ENCODE measurements at regions not wholly inside any gene's neighbourhood (a gene's known extent, or its start where the extent isn't known, plus 50 kb on each side); places are given as distances from the start of the nearest gene placed in this dataset.

- intact Hi-C loops (cut with micrococcal nuclease): no loop called here
- no peaks in the 10 kb centered on the region for H3K9me3 ChIP-seq (ENCODE audit: control extremely low read depth in 1 of 3, control insufficient read depth in 2 of 3, insufficient read depth in 1 of 3, low read length in 2 of 3)
- no peaks in the 10 kb centered on the region for H3K4me1 Mint-ChIP-seq
- no peak overlapping the region for H3K27ac ChIP-seq (ENCODE audit: low read length in 2 of 2)
- H3K9ac ChIP-seq (ENCODE audit: low read length): no peak overlapping the region
- TF ChIP-seq EZH2 (IDR thresholded peaks at IDR 0.05; ENCODE audit: borderline replicate concordance, insufficient read depth, low read depth, low read length, poor library complexity, severe bottlenecking): no peak
- TF ChIP-seq CTCF (IDR thresholded peaks at IDR 0.05): no peak
- no peaks in the 10 kb centered on the region for H3K27me3 Mint-ChIP-seq
- no peak overlapping the region for H3K27ac Mint-ChIP-seq
- H4K20me1 ChIP-seq (ENCODE audit: control insufficient read depth, insufficient read depth, low read length, poor library complexity, severe bottlenecking): no peaks in the 10 kb centered on the region
- ATAC-seq (ENCODE audit: low read depth) (no peak), DNase-seq (no peak)
- no peak overlapping the region for H2AFZ ChIP-seq (ENCODE audit: insufficient read depth, low read depth, low read length, poor library complexity, severe bottlenecking)
- no CpG with 5 or more reads among the region's 1 CpG for WGBS (ENCODE audit: insufficient coverage)
- no peaks in the 10 kb centered on the region for H3K36me3 ChIP-seq (replicated peaks in 1 of 2; ENCODE audit: control extremely low read depth in 1 of 2, control insufficient read depth in 1 of 2, extremely low read depth in 1 of 2, insufficient read depth in 2 of 2, low read length in 1 of 2)
- no peak overlapping the region for H3K4me2 ChIP-seq (replicated peaks; ENCODE audit: low read depth, low read length, poor library complexity, severe bottlenecking)
- no peaks in the 10 kb centered on the region for H3K27me3 ChIP-seq (replicated peaks in 1 of 4; ENCODE audit: control extremely low read depth in 1 of 4, control insufficient read depth in 3 of 4, insufficient read depth in 4 of 4, low read length in 3 of 4)
- H3K4me1 ChIP-seq (ENCODE audit: control insufficient read depth in 2 of 2, insufficient read depth in 2 of 2, low read length in 2 of 2): no peaks in the 10 kb centered on the region
- H3K9me3 Mint-ChIP-seq (ENCODE audit: insufficient read depth): peaks cover 7% of the 10 kb centered on the region
- no peaks in the 10 kb centered on the region for H3K79me2 ChIP-seq (ENCODE audit: control insufficient read depth, insufficient read depth, low read length)
- no peak overlapping the region for H3K4me3 Mint-ChIP-seq
- no peak overlapping the region for H3K4me3 ChIP-seq (ENCODE audit: control extremely low read depth in 1 of 5, extremely low read depth in 1 of 5, insufficient read depth in 1 of 5, low read depth in 2 of 5, low read length in 4 of 5)
- ChIA-PET POLR2A (no interaction called here), CTCF (no interaction called here)
Measured at GRCh38 chr9:12182806-12183205, 510.4 kb upstream of the TYRP1 start.

GRCh38 chr9:12183321-12183720 lies 509.9 kb upstream of the TYRP1 start:
- no peaks in the 10 kb centered on the region for H3K27me3 ChIP-seq (replicated peaks in 1 of 4; ENCODE audit: control extremely low read depth in 1 of 4, control insufficient read depth in 3 of 4, insufficient read depth in 4 of 4, low read length in 3 of 4)
- no peaks in the 10 kb centered on the region for H3K4me1 ChIP-seq (ENCODE audit: control insufficient read depth in 2 of 2, insufficient read depth in 2 of 2, low read length in 2 of 2)
- ATAC-seq (ENCODE audit: low read depth) (no peak), DNase-seq (no peak)
- H3K36me3 ChIP-seq (replicated peaks in 1 of 2; ENCODE audit: control extremely low read depth in 1 of 2, control insufficient read depth in 1 of 2, extremely low read depth in 1 of 2, insufficient read depth in 2 of 2, low read length in 1 of 2): no peaks in the 10 kb centered on the region
- H3K27ac ChIP-seq (ENCODE audit: low read length in 2 of 2): no peak overlapping the region
- intact Hi-C loops (cut with micrococcal nuclease): no loop called here
- H3K4me2 ChIP-seq (replicated peaks; ENCODE audit: low read depth, low read length, poor library complexity, severe bottlenecking): no peak overlapping the region
- no peaks in the 10 kb centered on the region for H3K9me3 ChIP-seq (ENCODE audit: control extremely low read depth in 1 of 3, control insufficient read depth in 2 of 3, insufficient read depth in 1 of 3, low read length in 2 of 3)
- no peaks in the 10 kb centered on the region for H3K27me3 Mint-ChIP-seq
- H3K4me1 Mint-ChIP-seq: no peaks in the 10 kb centered on the region
- no peak for TF ChIP-seq EZH2 (IDR thresholded peaks at IDR 0.05; ENCODE audit: borderline replicate concordance, insufficient read depth, low read depth, low read length, poor library complexity, severe bottlenecking)
- no peak for TF ChIP-seq CTCF (IDR thresholded peaks at IDR 0.05)
- POLR2A ChIA-PET: no interaction called here
- H3K4me3 Mint-ChIP-seq: no peak overlapping the region
- peaks cover 7% of the 10 kb centered on the region for H3K9me3 Mint-ChIP-seq (ENCODE audit: insufficient read depth)
- H3K79me2 ChIP-seq (ENCODE audit: control insufficient read depth, insufficient read depth, low read length): no peaks in the 10 kb centered on the region
- no peak overlapping the region for H3K4me3 ChIP-seq (ENCODE audit: control extremely low read depth in 1 of 5, extremely low read depth in 1 of 5, insufficient read depth in 1 of 5, low read depth in 2 of 5, low read length in 4 of 5)
- H2AFZ ChIP-seq (ENCODE audit: insufficient read depth, low read depth, low read length, poor library complexity, severe bottlenecking): no peak overlapping the region
- no peak overlapping the region for H3K9ac ChIP-seq (ENCODE audit: low read length)
- WGBS (ENCODE audit: insufficient coverage): no CpG with 5 or more reads among the region's 3 CpGs
- CTCF ChIA-PET: no interaction called here
- no peak overlapping the region for H3K27ac Mint-ChIP-seq
- no peaks in the 10 kb centered on the region for H4K20me1 ChIP-seq (ENCODE audit: control insufficient read depth, insufficient read depth, low read length, poor library complexity, severe bottlenecking)

Measured in B cell (primary cell).